AG10803 (cell line): ENCODE measurements at regions not wholly inside any gene's neighbourhood (a gene's known extent, or its start where the extent isn't known, plus 50 kb on each side); places are given as distances from the start of the nearest gene placed in this dataset.

ENCODE experiments used
- DNase-seq: peaks from one replicate; pipeline ENCODE4 v3.0.0; 2010; ENCODE audit warnings: low read depth
- H3K4me3 ChIP-seq: 2 replicates; pipeline ENCODE4 v1.5.1; 2011; ENCODE audit warnings: mild to moderate bottlenecking, low read length, control low read depth
- CTCF ChIP-seq: conservative IDR thresholded peaks from 2 replicates; pipeline ENCODE4 v1.5.1; 2011; ENCODE audit warnings: mild to moderate bottlenecking, low read length, control low read depth, inconsistent platforms

GRCh38 chr22:47716890-47717615, 954.6 kb downstream of the TBC1D22A start:
- DNase-seq: no peak
- no peak for TF ChIP-seq CTCF
- no peak overlapping the region for H3K4me3 ChIP-seq

- H3K4me3 ChIP-seq: no peak overlapping the region
- TF ChIP-seq CTCF: no peak
- DNase-seq: no peak
These were observed 953.6 kb downstream of the TBC1D22A start for GRCh38 chr22:47715866-47716578.

GRCh38 chr22:47713941-47714340, 951.5 kb downstream of the TBC1D22A start:
- H3K4me3 ChIP-seq: no peak overlapping the region
- no peak for TF ChIP-seq CTCF
- DNase-seq: no peak

- H3K4me3 ChIP-seq: no peak overlapping the region
- DNase-seq: no peak
- no peak for TF ChIP-seq CTCF
These were observed 947.7 kb downstream of the TBC1D22A start for GRCh38 chr22:47710135-47710534.

GRCh38 chr22:47705350-47705749, 942.9 kb downstream of the TBC1D22A start:
- no peak for DNase-seq
- no peak for TF ChIP-seq CTCF

GRCh38 chr22:47698906-47699305, 936.5 kb downstream of the TBC1D22A start:
- TF ChIP-seq CTCF: no peak
- no peak overlapping the region for H3K4me3 ChIP-seq
- no peak for DNase-seq

More at GRCh38 chr22:47705350-47705749, 942.9 kb downstream of the TBC1D22A start:
- H3K4me3 ChIP-seq: no peak overlapping the region

- TF ChIP-seq CTCF: no peak
- H3K4me3 ChIP-seq: no peak overlapping the region
- DNase-seq: no peak
These were observed 935.4 kb downstream of the TBC1D22A start for GRCh38 chr22:47697861-47698260.
